ENCODE measurements at regions not wholly inside any gene's neighbourhood (a gene's known extent, or its start where the extent isn't known, plus 50 kb on each side); places are given as distances from the start of the nearest gene placed in this dataset.

DNA sequence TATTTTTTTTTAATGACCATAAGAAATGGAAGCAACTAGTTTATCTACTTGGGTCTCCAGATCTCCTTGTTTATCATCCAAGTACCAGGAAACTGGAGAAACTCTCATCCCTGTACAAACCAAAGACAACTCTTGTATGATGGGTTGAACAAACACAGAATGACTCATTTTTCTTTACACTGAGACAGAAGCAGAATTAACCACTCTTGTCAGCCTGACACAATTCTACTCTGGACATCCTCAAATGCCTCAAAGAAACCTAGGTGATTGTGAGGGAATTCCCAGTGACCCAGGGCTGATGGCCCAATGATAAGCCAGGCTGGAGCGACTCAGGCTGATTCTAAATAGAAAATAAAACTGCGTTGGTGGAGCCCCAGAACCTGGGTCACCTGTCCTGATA is 151.5 kb downstream of the ZNF737 start:
- TF ChIP-seq, protein P1, sequence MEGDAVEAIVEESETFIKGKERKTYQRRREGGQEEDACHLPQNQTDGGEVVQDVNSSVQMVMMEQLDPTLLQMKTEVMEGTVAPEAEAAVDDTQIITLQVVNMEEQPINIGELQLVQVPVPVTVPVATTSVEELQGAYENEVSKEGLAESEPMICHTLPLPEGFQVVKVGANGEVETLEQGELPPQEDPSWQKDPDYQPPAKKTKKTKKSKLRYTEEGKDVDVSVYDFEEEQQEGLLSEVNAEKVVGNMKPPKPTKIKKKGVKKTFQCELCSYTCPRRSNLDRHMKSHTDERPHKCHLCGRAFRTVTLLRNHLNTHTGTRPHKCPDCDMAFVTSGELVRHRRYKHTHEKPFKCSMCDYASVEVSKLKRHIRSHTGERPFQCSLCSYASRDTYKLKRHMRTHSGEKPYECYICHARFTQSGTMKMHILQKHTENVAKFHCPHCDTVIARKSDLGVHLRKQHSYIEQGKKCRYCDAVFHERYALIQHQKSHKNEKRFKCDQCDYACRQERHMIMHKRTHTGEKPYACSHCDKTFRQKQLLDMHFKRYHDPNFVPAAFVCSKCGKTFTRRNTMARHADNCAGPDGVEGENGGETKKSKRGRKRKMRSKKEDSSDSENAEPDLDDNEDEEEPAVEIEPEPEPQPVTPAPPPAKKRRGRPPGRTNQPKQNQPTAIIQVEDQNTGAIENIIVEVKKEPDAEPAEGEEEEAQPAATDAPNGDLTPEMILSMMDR (IDR thresholded peaks at IDR 0.05) = no peak
- no peak for TF ChIP-seq POLR2A (IDR thresholded peaks at IDR 0.05)
